Adrenal gland (tissue), 9 donors: ENCODE measurements at regions not wholly inside any gene's neighbourhood (a gene's known extent, or its start where the extent isn't known, plus 50 kb on each side); places are given as distances from the start of the nearest gene placed in this dataset.
"Not testable (repeated sequence)": the region's sequence is repeated elsewhere in the genome, so short reads cannot be mapped to it uniquely, and the experiment has no call there.

Experiments
- DNase-seq, 7 donors: peaks; one replicate each; pipeline ENCODE4 v3.0.0-alpha.2; 2019 to 2020
- H3K27ac ChIP-seq, 5 donors: fragments of 200-600 bp; sonication (generic) in 4 of 5; 1 replicate in 3 of 5; 2 replicates in 2 of 5; pipeline versions ENCODE4 v1.5.1 to v1.8.0; 2016 to 2020; ENCODE audit warnings: mild to moderate bottlenecking in 1 of 5
- H3K27me3 ChIP-seq: fragments of 200-600 bp; 2 replicates; pipeline ENCODE4 v1.8.0; 2021
- H3K36me3 ChIP-seq, 2 donors: fragments of 200-600 bp; replicated peaks in 1 of 2; 1 replicate in 1 of 2; 2 replicates in 1 of 2; pipeline versions ENCODE4 v1.5.1 to v1.8.0; 2018 to 2022
- H3K4me1 ChIP-seq, 2 donors: fragments of 200-600 bp; replicated peaks in 1 of 2; 1 replicate in 1 of 2; 2 replicates in 1 of 2; pipeline versions ENCODE4 v1.5.1 to v1.8.0; 2018 to 2021
- H3K4me3 ChIP-seq, 4 donors: fragments of 200-600 bp; sonication (generic) in 3 of 4; one replicate each; pipeline ENCODE4 v1.5.1; 2016 to 2018
- H3K9me3 ChIP-seq, 3 donors: fragments of 200-600 bp; sonication (generic) in 1 of 3; replicated peaks in 1 of 3; 1 replicate in 2 of 3; 2 replicates in 1 of 3; pipeline versions ENCODE4 v1.5.1 to v1.8.0; 2016 to 2021
- CTCF ChIP-seq, 6 experiments: fragments of 450-650 bp in 4 of 6; fragments of 200-600 bp in 2 of 6; sonication (generic) in 1 of 6; IDR thresholded peaks; 1 replicate in 5 of 6; 2 replicates in 1 of 6; pipeline versions ENCODE4 v1.5.1 to v1.8.0; 2016 to 2021; ENCODE audit warnings: antibody characterized with exemption in 6 of 6, mild to moderate bottlenecking in 2 of 6, moderate library complexity in 1 of 6
- POLR2A ChIP-seq, 2 donors: fragments of 450-650 bp; IDR thresholded peaks; one replicate each; pipeline ENCODE4 v1.6.1; 2017; ENCODE audit warnings: antibody characterized with exemption in 2 of 2, mild to moderate bottlenecking in 2 of 2, moderate library complexity in 1 of 2
- WGBS, 4 donors: extraction: QIAGEN DNeasy Blood & Tissue Kit in 2 of 4; methylation state at CpG; one replicate each; pipeline versions ENCODE4 v1.1.5 to v1.1.7; 2013 to 2017; 5-methylcytosine and 5-hydroxymethylcytosine counted together
- intact Hi-C, 2 donors: fragments of 100-400 bp; cut with DNase I; formaldehyde crosslinking; loops; one replicate each; pipeline versions ENCODE4 v1.14.1 to v1.15.0; 2022 to 2023
- donor health status: healthy with polysubstance abuse.
- donor health status: Bipolar disorder and iron deficiency.
- donor health status: DM: yes; HTN: yes; CAD: no.
- donor health status: DM: no; HTN: no; CAD: no.
- donor health status: DM: no; HTN: no; CAD: no.

GRCh38 chr9:36461323-36461722 is 61.3 kb upstream of the RNF38 start:
- Histone ChIP-seq H3K9me3 (no peaks in the 10 kb centered on the region), H3K36me3 (no peaks in the 10 kb centered on the region), H3K27me3 (no peaks in the 10 kb centered on the region), H3K4me3 (no peak overlapping the region), H3K4me1 (peaks cover 17 to 39% of the 10 kb centered on the region in 2 donors), H3K27ac (no peak overlapping the region)
- DNase-seq = no peak
- intact Hi-C loops = no loop called here
- TF ChIP-seq CTCF (IDR thresholded peaks at IDR 0.05) (no peak), POLR2A (IDR thresholded peaks at IDR 0.05) (no peak)

- DNase-seq, H3K9me3 ChIP-seq, H3K36me3 ChIP-seq, H3K4me3 ChIP-seq, H3K27ac ChIP-seq, H3K27me3 ChIP-seq, intact Hi-C loops: not testable (repeated sequence)
- 75 to 89% (median 87%) methylated on average over 17 of the region's 17 CpGs for WGBS, 4 donors
- H3K4me1 ChIP-seq = peaks cover 24 to 53% of the 10 kb centered on the region in 2 donors
Observed at GRCh38 chr9:36458430-36458915, 58.4 kb upstream of the RNF38 start.

GRCh38 chr9:36457836-36458429 is 57.9 kb upstream of the RNF38 start:
- intact Hi-C loops = no loop called here

GRCh38 chr9:36456480-36457065 is 56.5 kb upstream of the RNF38 start:
- WGBS, 4 donors = 20 to 44% (median 32%) methylated on average over 1 of the region's 1 CpG
- peaks cover 18 to 34% of the 10 kb centered on the region in 2 donors for H3K4me1 ChIP-seq
- no peaks in the 10 kb centered on the region for H3K36me3 ChIP-seq
- no peaks in the 10 kb centered on the region for H3K27me3 ChIP-seq
- intact Hi-C loops = no loop called here
- no peak overlapping the region for H3K4me3 ChIP-seq
- peak in 2 of 6 experiments; percentile 16 to 23 for TF ChIP-seq CTCF (IDR thresholded peaks at IDR 0.05)
- TF ChIP-seq POLR2A (IDR thresholded peaks at IDR 0.05) = no peak
- H3K27ac ChIP-seq = peak overlapping the region in 4 of 5 donors; percentile 19 to 40 (median 32)
- no peaks in the 10 kb centered on the region for H3K9me3 ChIP-seq
- DNase-seq = no peak

More at GRCh38 chr9:36457836-36458429, 57.9 kb upstream of the RNF38 start:
- H3K4me1 ChIP-seq = peaks cover 24 to 47% of the 10 kb centered on the region in 2 donors
- H3K27ac ChIP-seq = peak overlapping the region in 1 of 5 donors; percentile 7
- H3K4me3 ChIP-seq = no peak overlapping the region
- H3K27me3 ChIP-seq = no peaks in the 10 kb centered on the region
- no peaks in the 10 kb centered on the region for H3K9me3 ChIP-seq
- 78 to 87% (median 82%) methylated on average over 7 of the region's 7 CpGs for WGBS, 4 donors
- peak in 1 of 7 donors; percentile 48 for DNase-seq
- no peak for TF ChIP-seq CTCF (IDR thresholded peaks at IDR 0.05)
- no peaks in the 10 kb centered on the region for H3K36me3 ChIP-seq

- no peak for DNase-seq
- H3K36me3 ChIP-seq = no peaks in the 10 kb centered on the region
- 89 to 97% (median 92%) methylated on average over 3 of the region's 3 CpGs for WGBS, 4 donors
- H3K4me3 ChIP-seq = no peak overlapping the region
- H3K4me1 ChIP-seq = peaks cover 14 to 20% of the 10 kb centered on the region in 2 donors
- no peak overlapping the region for H3K27ac ChIP-seq
- no peaks in the 10 kb centered on the region for H3K27me3 ChIP-seq
- no peaks in the 10 kb centered on the region for H3K9me3 ChIP-seq
- intact Hi-C loops = no loop called here
- TF ChIP-seq POLR2A (IDR thresholded peaks at IDR 0.05) = no peak
- no peak for TF ChIP-seq CTCF (IDR thresholded peaks at IDR 0.05)
Observed at GRCh38 chr9:36451949-36452348, 51.9 kb upstream of the RNF38 start.
